Osteoblast (primary cell): ENCODE measurements at regions not wholly inside any gene's neighbourhood (a gene's known extent, or its start where the extent isn't known, plus 50 kb on each side); places are given as distances from the start of the nearest gene placed in this dataset.

ENCODE experiments used
- DNase-seq: peaks from one replicate; pipeline ENCODE4 v3.0.0; 2011; ENCODE audit warnings: low spot score, mixed read lengths; ENCODE audit not compliant: insufficient read length; ENCODE audit errors: missing footprints
- H2AFZ ChIP-seq: 2 replicates; pipeline ENCODE4 v1.6.0; 2011; ENCODE audit warnings: mild to moderate bottlenecking, low read length
- H3K27ac ChIP-seq: 2 replicates; pipeline ENCODE4 v1.5.1; 2011; ENCODE audit warnings: mild to moderate bottlenecking, low read depth, low read length, moderate library complexity
- H3K27me3 ChIP-seq: 2 replicates; pipeline ENCODE4 v1.6.0; 2012; ENCODE audit warnings: mild to moderate bottlenecking, control low read depth, inconsistent platforms, low read length, moderate library complexity; ENCODE audit not compliant: insufficient read depth
- H3K36me3 ChIP-seq: 2 replicates; pipeline ENCODE4 v1.5.1; 2011; ENCODE audit warnings: mild to moderate bottlenecking, low read length, control low read depth, moderate library complexity; ENCODE audit not compliant: insufficient read depth
- H3K4me1 ChIP-seq: 2 replicates; pipeline ENCODE4 v1.5.1; 2011; ENCODE audit warnings: mild to moderate bottlenecking, low read length, control low read depth, moderate library complexity; ENCODE audit not compliant: insufficient read depth
- H3K4me2 ChIP-seq: 2 replicates; pipeline ENCODE4 v1.6.0; 2011; ENCODE audit warnings: mild to moderate bottlenecking, low read length; ENCODE audit not compliant: insufficient read depth
- H3K4me3 ChIP-seq: fragments of 200-600 bp; sonication (generic); 3 replicates; pipeline ENCODE4 v1.5.1; 2012; ENCODE audit warnings: mild to moderate bottlenecking, low read length, inconsistent platforms; ENCODE audit not compliant: insufficient read depth
- H3K79me2 ChIP-seq: 2 replicates; pipeline ENCODE4 v1.6.0; 2012; ENCODE audit warnings: mild to moderate bottlenecking, low read length, control low read depth, inconsistent platforms; ENCODE audit not compliant: insufficient read depth
- H3K9me3 ChIP-seq: 2 replicates; pipeline ENCODE4 v1.5.1; 2011; ENCODE audit warnings: low read depth, low read length, control low read depth
- H4K20me1 ChIP-seq: 2 replicates; pipeline ENCODE4 v1.6.0; 2012; ENCODE audit warnings: mild to moderate bottlenecking, low read length, control low read depth; ENCODE audit not compliant: insufficient read depth
- TF ChIP-seq, protein P1 (sequence below): IDR thresholded peaks from 2 replicates; pipeline ENCODE4 v1.5.1; 2011; ENCODE audit warnings: mild to moderate bottlenecking, low read depth, low read length, moderate library complexity; ENCODE audit errors: extremely low read depth

DNA sequence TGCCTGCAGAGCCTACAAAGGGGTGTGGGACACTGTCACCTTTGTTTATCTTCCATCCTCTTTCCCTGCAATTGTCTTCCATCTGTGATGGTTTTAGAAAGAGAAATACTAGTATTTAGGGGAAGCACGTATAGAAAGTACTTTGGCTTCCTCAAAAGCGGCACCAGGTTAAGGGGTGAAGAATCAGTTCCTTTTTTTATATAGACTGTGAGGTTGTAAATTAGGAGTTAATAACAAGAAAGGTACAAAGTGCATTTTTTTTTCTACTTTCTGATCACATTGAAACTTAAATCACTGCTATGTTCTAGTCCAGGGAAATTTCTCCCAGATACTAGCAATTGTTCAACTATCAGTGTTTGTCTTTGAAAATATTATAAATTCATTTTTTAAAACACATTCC, 219.3 kb downstream of the CEMIP2 start:
- no peaks in the 10 kb centered on the region for H3K9me3 ChIP-seq
- TF ChIP-seq, protein P1, sequence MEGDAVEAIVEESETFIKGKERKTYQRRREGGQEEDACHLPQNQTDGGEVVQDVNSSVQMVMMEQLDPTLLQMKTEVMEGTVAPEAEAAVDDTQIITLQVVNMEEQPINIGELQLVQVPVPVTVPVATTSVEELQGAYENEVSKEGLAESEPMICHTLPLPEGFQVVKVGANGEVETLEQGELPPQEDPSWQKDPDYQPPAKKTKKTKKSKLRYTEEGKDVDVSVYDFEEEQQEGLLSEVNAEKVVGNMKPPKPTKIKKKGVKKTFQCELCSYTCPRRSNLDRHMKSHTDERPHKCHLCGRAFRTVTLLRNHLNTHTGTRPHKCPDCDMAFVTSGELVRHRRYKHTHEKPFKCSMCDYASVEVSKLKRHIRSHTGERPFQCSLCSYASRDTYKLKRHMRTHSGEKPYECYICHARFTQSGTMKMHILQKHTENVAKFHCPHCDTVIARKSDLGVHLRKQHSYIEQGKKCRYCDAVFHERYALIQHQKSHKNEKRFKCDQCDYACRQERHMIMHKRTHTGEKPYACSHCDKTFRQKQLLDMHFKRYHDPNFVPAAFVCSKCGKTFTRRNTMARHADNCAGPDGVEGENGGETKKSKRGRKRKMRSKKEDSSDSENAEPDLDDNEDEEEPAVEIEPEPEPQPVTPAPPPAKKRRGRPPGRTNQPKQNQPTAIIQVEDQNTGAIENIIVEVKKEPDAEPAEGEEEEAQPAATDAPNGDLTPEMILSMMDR = no peak
- H2AFZ ChIP-seq = no peak overlapping the region
- no peaks in the 10 kb centered on the region for H3K27me3 ChIP-seq
- no peaks in the 10 kb centered on the region for H3K4me1 ChIP-seq
- no peaks in the 10 kb centered on the region for H3K36me3 ChIP-seq
- no peaks in the 10 kb centered on the region for H3K79me2 ChIP-seq
- H3K4me2 ChIP-seq = no peak overlapping the region
- DNase-seq = no peak
- no peaks in the 10 kb centered on the region for H4K20me1 ChIP-seq
- no peak overlapping the region for H3K4me3 ChIP-seq
- H3K27ac ChIP-seq = no peak overlapping the region

DNA sequence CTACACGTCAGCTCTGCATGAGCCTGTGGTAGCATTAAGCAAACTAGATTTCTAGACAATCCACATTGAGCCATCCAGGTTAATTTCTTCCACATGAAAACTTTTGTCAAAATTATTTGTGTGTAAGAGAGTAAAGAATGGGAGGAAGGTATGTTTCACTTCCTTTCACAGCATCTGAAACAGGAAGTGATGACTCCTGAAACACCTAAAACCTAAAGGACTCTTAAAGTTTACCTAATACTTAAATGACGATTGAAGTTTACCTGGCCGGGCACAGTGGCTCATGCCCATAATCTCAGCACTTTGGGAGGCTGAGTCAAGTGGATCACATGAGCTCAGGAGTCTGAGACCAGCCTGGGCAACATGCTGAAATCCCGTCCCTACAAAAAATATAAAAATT, 223.8 kb downstream of the CEMIP2 start:
- Histone ChIP-seq H3K9me3 (no peaks in the 10 kb centered on the region), H3K4me1 (no peaks in the 10 kb centered on the region), H3K36me3 (no peaks in the 10 kb centered on the region), H3K4me2 (no peak overlapping the region), H3K27ac (no peak overlapping the region), H4K20me1 (no peaks in the 10 kb centered on the region), H2AFZ (no peak overlapping the region), H3K27me3 (no peaks in the 10 kb centered on the region), H3K79me2 (no peaks in the 10 kb centered on the region), H3K4me3 (no peak overlapping the region)
- no peak for DNase-seq
- TF ChIP-seq, protein P1 = no peak

DNA sequence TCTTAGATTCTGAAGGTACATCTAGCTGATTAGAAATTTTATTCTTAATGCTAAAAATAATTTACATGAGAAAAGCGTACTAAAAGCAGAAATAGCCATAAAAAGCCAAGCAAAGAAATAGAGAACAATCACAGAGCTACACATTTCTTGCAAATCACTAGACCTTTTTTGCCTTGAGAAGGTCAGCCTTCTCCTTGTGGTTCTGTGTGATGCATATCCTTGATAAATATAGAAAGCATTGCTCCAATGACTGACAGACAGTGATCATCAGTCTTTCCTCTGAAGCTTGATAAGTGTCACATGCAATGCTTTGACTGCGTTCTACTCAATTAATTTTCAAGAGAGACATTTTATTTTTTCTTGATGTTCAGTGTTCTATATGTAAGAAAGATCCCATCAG, 226.9 kb downstream of the CEMIP2 start:
- TF ChIP-seq, protein P1 = no peak
- DNase-seq = no peak
- Histone ChIP-seq H2AFZ (no peak overlapping the region), H3K4me3 (no peak overlapping the region), H3K36me3 (no peaks in the 10 kb centered on the region), H3K27me3 (no peaks in the 10 kb centered on the region), H3K4me2 (no peak overlapping the region), H4K20me1 (no peaks in the 10 kb centered on the region), H3K9me3 (no peaks in the 10 kb centered on the region), H3K27ac (no peak overlapping the region), H3K4me1 (no peaks in the 10 kb centered on the region), H3K79me2 (no peaks in the 10 kb centered on the region)

DNA sequence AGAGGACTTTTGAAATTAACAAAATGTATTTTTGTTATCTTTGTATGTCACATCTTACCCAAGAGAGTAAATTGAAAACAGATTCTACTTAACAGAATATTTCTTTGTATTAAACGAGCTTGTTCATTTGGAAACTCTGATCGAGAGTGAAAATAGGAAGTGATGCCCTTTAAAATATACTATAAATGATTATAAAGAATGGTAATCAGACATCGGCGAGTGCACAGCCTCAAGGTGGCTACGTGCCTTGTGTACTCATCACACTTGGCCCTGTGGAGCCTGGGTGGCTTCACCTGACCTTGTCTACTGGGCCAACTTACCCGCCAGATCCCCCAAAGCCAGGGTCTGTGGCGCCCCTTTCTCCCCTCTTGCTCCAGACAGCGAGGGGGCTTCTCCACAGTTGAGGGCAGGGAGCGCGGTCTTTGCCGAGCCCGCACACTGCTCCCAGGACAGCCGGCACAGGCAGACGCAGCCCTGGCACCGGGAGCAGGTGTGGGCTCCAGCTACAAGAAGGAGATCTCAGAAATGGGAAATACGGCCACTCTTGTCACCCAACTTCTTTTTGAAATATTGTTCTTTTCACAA, 243.2 kb downstream of the CEMIP2 start:
- TF ChIP-seq, protein P1 = no peak
- H2AFZ ChIP-seq = no peak overlapping the region
- H3K36me3 ChIP-seq = no peaks in the 10 kb centered on the region
- no peaks in the 10 kb centered on the region for H3K9me3 ChIP-seq
- no peaks in the 10 kb centered on the region for H3K4me1 ChIP-seq
- no peaks in the 10 kb centered on the region for H3K27me3 ChIP-seq
- no peak overlapping the region for H3K4me3 ChIP-seq
- H3K79me2 ChIP-seq = no peaks in the 10 kb centered on the region
- no peak overlapping the region for H3K27ac ChIP-seq
- no peaks in the 10 kb centered on the region for H4K20me1 ChIP-seq
- no peak overlapping the region for H3K4me2 ChIP-seq
- DNase-seq = no peak
